Activated CD4-positive, alpha-beta memory T cell treated with anti-CD3 and anti-CD28 coated beads for 36 hours (primary cell): ENCODE measurements at regions not wholly inside any gene's neighbourhood (a gene's known extent, or its start where the extent isn't known, plus 50 kb on each side); places are given as distances from the start of the nearest gene placed in this dataset.

Source experiments
- CTCF ChIA-PET: fragments of 350-600 bp; sonication (Branson Sonifier 250); formaldehyde crosslinking; loops from one replicate; lab custom pipeline; 2021; ENCODE audit warnings: antibody characterized with exemption, inconsistent platforms; lab: Charles Lee
- POLR2A ChIA-PET: fragments of 350-600 bp; sonication (Branson Sonifier 250); formaldehyde crosslinking; loops from one replicate; lab custom pipeline; 2021; ENCODE audit warnings: antibody characterized with exemption; lab: Charles Lee
- DNase-seq: peaks from one replicate; pipeline ENCODE4 v3.0.0-alpha.2; 2020
- H3K27ac Mint-ChIP-seq: one replicate; pipeline ENCODE4 v1.8.0; 2021; ENCODE audit warnings: mixed read lengths
- H3K27me3 Mint-ChIP-seq: one replicate; pipeline ENCODE4 v1.8.0; 2021; ENCODE audit warnings: mixed read lengths
- H3K36me3 Mint-ChIP-seq: one replicate; pipeline ENCODE4 v1.8.0; 2021; ENCODE audit warnings: mixed read lengths
- H3K4me1 Mint-ChIP-seq: one replicate; pipeline ENCODE4 v1.8.0; 2021; ENCODE audit warnings: low read depth, mixed read lengths
- H3K4me3 Mint-ChIP-seq: one replicate; pipeline ENCODE4 v1.8.0; 2021; ENCODE audit warnings: mild to moderate bottlenecking, mixed read lengths
- H3K9me3 Mint-ChIP-seq: one replicate; pipeline ENCODE4 v1.8.0; 2021; ENCODE audit warnings: mixed read lengths
- intact Hi-C: fragments of 100-400 bp; cut with micrococcal nuclease; formaldehyde crosslinking; loops from one replicate; pipeline ENCODE4 v1.15.1; 2023

- no peaks in the 10 kb centered on the region for H3K4me1 Mint-ChIP-seq
- peaks cover 6% of the 10 kb centered on the region for H3K9me3 Mint-ChIP-seq
- no peak overlapping the region for H3K27ac Mint-ChIP-seq
- POLR2A ChIA-PET, result no interaction called here
- no peak overlapping the region for H3K4me3 Mint-ChIP-seq
- intact Hi-C loops, result no loop called here
- H3K27me3 Mint-ChIP-seq, result peaks cover 3% of the 10 kb centered on the region
- DNase-seq, result no peak
- H3K36me3 Mint-ChIP-seq, result no peaks in the 10 kb centered on the region
- CTCF ChIA-PET, result interaction anchor here (0.9 kb wide), 1 partner anchor 12 kb away, joined by 3 read pairs; no protein-coding TSS in a partner anchor
These were observed 74.8 kb upstream of the CLMN start for GRCh38 chr14:95394297-95395097.

GRCh38 chr14:95392841-95393240 lies 73.1 kb upstream of the CLMN start:
- intact Hi-C loops, result no loop called here
- no peak overlapping the region for H3K27ac Mint-ChIP-seq
- peaks cover 6% of the 10 kb centered on the region for H3K9me3 Mint-ChIP-seq
- no peak for DNase-seq
- H3K36me3 Mint-ChIP-seq, result no peaks in the 10 kb centered on the region
- H3K4me3 Mint-ChIP-seq, result no peak overlapping the region
- POLR2A ChIA-PET, result no interaction called here
- CTCF ChIA-PET, result no interaction called here
- H3K4me1 Mint-ChIP-seq, result no peaks in the 10 kb centered on the region
- peaks cover 4% of the 10 kb centered on the region for H3K27me3 Mint-ChIP-seq

- peaks cover 6% of the 10 kb centered on the region for H3K9me3 Mint-ChIP-seq
- no peak for DNase-seq
- peaks cover 4% of the 10 kb centered on the region for H3K27me3 Mint-ChIP-seq
- no peak overlapping the region for H3K4me3 Mint-ChIP-seq
- no peak overlapping the region for H3K27ac Mint-ChIP-seq
- ChIA-PET CTCF (no interaction called here), POLR2A (no interaction called here)
- no peaks in the 10 kb centered on the region for H3K4me1 Mint-ChIP-seq
- no peaks in the 10 kb centered on the region for H3K36me3 Mint-ChIP-seq
- intact Hi-C loops, result no loop called here
These were observed 71.6 kb upstream of the CLMN start for GRCh38 chr14:95391331-95391730.

- DNase-seq, result no peak
- POLR2A ChIA-PET, result no interaction called here
- Mint-ChIP-seq H3K4me3 (no peak overlapping the region), H3K9me3 (peaks cover 6% of the 10 kb centered on the region), H3K27ac (no peak overlapping the region), H3K27me3 (peaks cover 7% of the 10 kb centered on the region), H3K4me1 (no peaks in the 10 kb centered on the region), H3K36me3 (no peaks in the 10 kb centered on the region)
- CTCF ChIA-PET, result no interaction called here
- intact Hi-C loops, result no loop called here
These were observed 69.8 kb upstream of the CLMN start for GRCh38 chr14:95389471-95390011.

GRCh38 chr14:95388699-95389098 lies 69.0 kb upstream of the CLMN start:
- H3K36me3 Mint-ChIP-seq, result no peaks in the 10 kb centered on the region
- H3K27me3 Mint-ChIP-seq, result peaks cover 7% of the 10 kb centered on the region
- DNase-seq, result no peak
- peaks cover 6% of the 10 kb centered on the region for H3K9me3 Mint-ChIP-seq
- H3K4me1 Mint-ChIP-seq, result no peaks in the 10 kb centered on the region
- CTCF ChIA-PET, result no interaction called here
- intact Hi-C loops, result no loop called here
- POLR2A ChIA-PET, result no interaction called here
- H3K27ac Mint-ChIP-seq, result no peak overlapping the region
- H3K4me3 Mint-ChIP-seq, result no peak overlapping the region

GRCh38 chr14:95387826-95388445 lies 68.2 kb upstream of the CLMN start:
- Mint-ChIP-seq H3K36me3 (no peaks in the 10 kb centered on the region), H3K27me3 (peaks cover 7% of the 10 kb centered on the region), H3K27ac (no peak overlapping the region), H3K4me1 (no peaks in the 10 kb centered on the region), H3K9me3 (peaks cover 6% of the 10 kb centered on the region), H3K4me3 (no peak overlapping the region)
- DNase-seq, result no peak
- ChIA-PET CTCF (no interaction called here), POLR2A (no interaction called here)
- intact Hi-C loops, result no loop called here

GRCh38 chr14:95386536-95387095 lies 66.9 kb upstream of the CLMN start:
- H3K4me1 Mint-ChIP-seq, result no peaks in the 10 kb centered on the region
- intact Hi-C loops, result no loop called here
- H3K27me3 Mint-ChIP-seq, result peaks cover 7% of the 10 kb centered on the region
- H3K36me3 Mint-ChIP-seq, result no peaks in the 10 kb centered on the region
- ChIA-PET POLR2A (no interaction called here), CTCF (no interaction called here)
- no peak for DNase-seq
- no peak overlapping the region for H3K27ac Mint-ChIP-seq
- peaks cover 6% of the 10 kb centered on the region for H3K9me3 Mint-ChIP-seq
- no peak overlapping the region for H3K4me3 Mint-ChIP-seq

- Mint-ChIP-seq H3K36me3 (no peaks in the 10 kb centered on the region), H3K4me3 (no peak overlapping the region), H3K27ac (no peak overlapping the region), H3K9me3 (peaks cover 8% of the 10 kb centered on the region), H3K4me1 (no peaks in the 10 kb centered on the region), H3K27me3 (peaks cover 7% of the 10 kb centered on the region)
- ChIA-PET CTCF (no interaction called here), POLR2A (no interaction called here)
- DNase-seq, result no peak
- intact Hi-C loops, result no loop called here
These were observed 66.0 kb upstream of the CLMN start for GRCh38 chr14:95385701-95386100.

DNA sequence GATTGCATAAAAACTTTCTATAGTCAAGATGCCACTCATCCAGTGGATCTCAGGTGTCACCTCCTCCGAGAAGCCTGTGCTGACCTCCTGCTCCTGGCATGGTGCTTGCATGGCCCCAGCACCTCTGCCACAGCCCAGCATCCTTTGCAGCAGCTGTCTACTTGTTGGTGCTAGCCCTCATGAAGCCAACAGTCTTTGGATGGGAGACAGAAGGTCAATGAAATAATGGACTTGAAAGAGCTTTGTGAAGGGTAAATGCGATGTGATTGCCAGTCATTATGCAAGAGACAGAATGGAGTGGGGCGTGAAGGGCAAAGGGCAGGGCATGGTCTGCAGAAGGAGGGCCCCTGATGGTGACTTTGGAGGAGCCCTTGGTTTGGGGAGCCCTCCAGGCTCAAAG lies 63.0 kb upstream of the CLMN start:
- H3K27ac Mint-ChIP-seq, result no peak overlapping the region
- intact Hi-C loops, result no loop called here
- H3K4me1 Mint-ChIP-seq, result no peaks in the 10 kb centered on the region
- POLR2A ChIA-PET, result no interaction called here
- CTCF ChIA-PET, result no interaction called here
- peaks cover 6% of the 10 kb centered on the region for H3K36me3 Mint-ChIP-seq
- no peak for DNase-seq
- no peak overlapping the region for H3K4me3 Mint-ChIP-seq
- H3K9me3 Mint-ChIP-seq, result peaks cover 19% of the 10 kb centered on the region
- H3K27me3 Mint-ChIP-seq, result peaks cover 7% of the 10 kb centered on the region

DNA sequence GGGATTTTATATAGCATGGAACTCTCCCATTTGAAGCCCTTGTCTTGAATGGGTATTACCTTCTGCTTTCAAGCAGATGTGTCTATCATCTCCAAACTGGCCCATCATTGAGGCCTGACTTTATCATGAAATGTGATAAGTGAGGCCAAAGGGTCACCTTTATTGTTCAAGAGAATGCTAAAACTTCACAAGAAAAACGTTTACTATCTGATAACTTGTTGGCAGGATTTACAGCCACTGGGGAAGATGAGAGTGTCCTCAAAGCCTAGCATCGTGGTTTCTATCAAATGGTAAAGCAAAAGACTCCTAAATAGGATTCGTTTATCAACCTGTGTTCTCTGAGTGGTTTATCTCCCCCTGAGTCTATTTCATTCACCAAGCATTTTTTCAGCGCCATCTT lies 62.0 kb upstream of the CLMN start:
- Mint-ChIP-seq H3K4me3 (no peak overlapping the region), H3K27me3 (peaks cover 10% of the 10 kb centered on the region), H3K27ac (no peak overlapping the region), H3K36me3 (peaks cover 6% of the 10 kb centered on the region), H3K4me1 (no peaks in the 10 kb centered on the region), H3K9me3 (peaks cover 19% of the 10 kb centered on the region)
- CTCF ChIA-PET, result interaction anchor here (0.8 kb wide), 1 partner anchor 20 kb away, joined by 4 read pairs; no protein-coding TSS in a partner anchor
- POLR2A ChIA-PET, result no interaction called here
- intact Hi-C loops, result no loop called here
- no peak for DNase-seq

DNA sequence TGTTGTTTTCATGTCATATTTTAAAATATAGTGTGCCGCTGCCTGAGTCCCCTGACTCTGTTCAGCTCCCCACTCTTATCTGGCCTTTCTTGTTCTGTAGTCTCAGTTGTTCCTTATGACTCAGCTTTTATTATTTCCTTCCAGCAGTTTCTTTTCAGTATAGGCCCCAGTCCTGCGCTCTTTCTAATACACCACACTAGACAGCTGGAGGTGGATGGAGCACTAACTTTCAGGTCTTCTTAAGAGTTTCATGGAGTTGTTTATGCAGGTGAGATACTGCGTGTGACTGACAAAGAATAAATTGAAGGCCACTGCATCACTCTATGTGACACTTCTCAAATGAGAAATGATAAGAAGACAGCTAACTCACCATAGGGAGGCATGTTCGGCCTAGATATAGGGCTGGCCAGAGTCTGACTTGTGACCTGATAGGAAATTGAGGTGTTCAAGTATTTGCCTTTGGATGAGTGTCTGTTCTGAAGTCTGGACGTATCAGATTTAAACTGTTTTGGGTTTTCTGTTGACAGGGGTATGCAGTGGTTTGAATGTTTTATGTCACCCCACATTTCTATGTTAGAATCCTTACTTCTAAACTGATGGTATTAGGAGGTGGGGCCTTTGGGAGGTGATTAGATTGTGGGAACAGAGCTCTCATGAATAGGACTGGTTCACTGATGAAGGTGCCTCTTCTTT lies 60.8 kb upstream of the CLMN start:
- DNase-seq, result no peak
- Mint-ChIP-seq H3K9me3 (peaks cover 19% of the 10 kb centered on the region), H3K27ac (no peak overlapping the region), H3K4me1 (no peaks in the 10 kb centered on the region), H3K27me3 (peaks cover 10% of the 10 kb centered on the region), H3K36me3 (peaks cover 6% of the 10 kb centered on the region), H3K4me3 (no peak overlapping the region)
- intact Hi-C loops, result no loop called here
- ChIA-PET CTCF (interaction anchor here (0.6 kb wide), 1 partner anchor 22 kb away, joined by 3 read pairs; no protein-coding TSS in a partner anchor), POLR2A (no interaction called here)

- Mint-ChIP-seq H3K9me3 (peaks cover 19% of the 10 kb centered on the region), H3K27ac (no peak overlapping the region), H3K27me3 (peaks cover 12% of the 10 kb centered on the region), H3K4me1 (no peaks in the 10 kb centered on the region), H3K36me3 (peaks cover 6% of the 10 kb centered on the region), H3K4me3 (no peak overlapping the region)
- ChIA-PET POLR2A (no interaction called here), CTCF (no interaction called here)
- intact Hi-C loops, result no loop called here
- no peak for DNase-seq
These were observed 59.9 kb upstream of the CLMN start for GRCh38 chr14:95379634-95380033.
